GM10248 (cell line): ENCODE measurements at regions not wholly inside any gene's neighbourhood (a gene's known extent, or its start where the extent isn't known, plus 50 kb on each side); places are given as distances from the start of the nearest gene placed in this dataset.
A peak's percentile ranks its signal among the peaks of the same experiment; 100 is the strongest.

ENCODE experiments used
- CTCF ChIA-PET: fragments of 300-600 bp; sonication (Branson Sonifier 250); formaldehyde crosslinking; extraction: SDS; loops from one replicate; lab custom pipeline; 2021; ENCODE audit warnings: antibody characterized with exemption; lab: Yijun Ruan, JAX
- POLR2A ChIA-PET: fragments of 350-650 bp; sonication (Branson Sonifier 250); formaldehyde crosslinking; extraction: SDS; loops from one replicate; lab custom pipeline; 2020; ENCODE audit warnings: antibody characterized with exemption; lab: Yijun Ruan, JAX
- DNase-seq: peaks from one replicate; pipeline ENCODE4 v3.0.0; 2012; ENCODE audit errors: extremely low spot score
- TF ChIP-seq, protein P1 (sequence below): IDR thresholded peaks from 2 replicates; pipeline ENCODE4 v1.5.1; 2012; ENCODE audit warnings: mild to moderate bottlenecking, low read depth; ENCODE audit errors: extremely low read depth, missing control alignments, control extremely low read depth

DNA sequence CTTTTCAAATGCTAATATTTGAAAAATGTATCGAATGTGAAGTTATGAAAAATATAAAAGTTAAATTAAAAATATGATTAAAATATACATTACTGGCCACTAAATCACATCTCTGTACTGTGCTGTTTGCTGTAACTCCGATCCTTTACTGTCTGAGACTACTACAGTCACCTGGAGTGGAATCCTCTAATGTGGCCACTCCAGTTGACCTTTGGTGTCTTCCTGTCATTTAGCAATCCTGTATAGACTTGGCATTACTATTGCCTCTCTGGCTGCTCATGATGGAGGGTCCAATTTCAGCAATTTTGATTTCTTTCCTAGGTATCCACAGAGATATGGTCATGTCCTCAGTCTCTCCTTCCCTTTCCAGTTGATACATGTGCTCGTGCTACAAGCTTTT, 560.0 kb downstream of the CCDC85A start:
- CTCF ChIA-PET, result no interaction called here
- TF ChIP-seq, protein P1, sequence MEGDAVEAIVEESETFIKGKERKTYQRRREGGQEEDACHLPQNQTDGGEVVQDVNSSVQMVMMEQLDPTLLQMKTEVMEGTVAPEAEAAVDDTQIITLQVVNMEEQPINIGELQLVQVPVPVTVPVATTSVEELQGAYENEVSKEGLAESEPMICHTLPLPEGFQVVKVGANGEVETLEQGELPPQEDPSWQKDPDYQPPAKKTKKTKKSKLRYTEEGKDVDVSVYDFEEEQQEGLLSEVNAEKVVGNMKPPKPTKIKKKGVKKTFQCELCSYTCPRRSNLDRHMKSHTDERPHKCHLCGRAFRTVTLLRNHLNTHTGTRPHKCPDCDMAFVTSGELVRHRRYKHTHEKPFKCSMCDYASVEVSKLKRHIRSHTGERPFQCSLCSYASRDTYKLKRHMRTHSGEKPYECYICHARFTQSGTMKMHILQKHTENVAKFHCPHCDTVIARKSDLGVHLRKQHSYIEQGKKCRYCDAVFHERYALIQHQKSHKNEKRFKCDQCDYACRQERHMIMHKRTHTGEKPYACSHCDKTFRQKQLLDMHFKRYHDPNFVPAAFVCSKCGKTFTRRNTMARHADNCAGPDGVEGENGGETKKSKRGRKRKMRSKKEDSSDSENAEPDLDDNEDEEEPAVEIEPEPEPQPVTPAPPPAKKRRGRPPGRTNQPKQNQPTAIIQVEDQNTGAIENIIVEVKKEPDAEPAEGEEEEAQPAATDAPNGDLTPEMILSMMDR, result no peak
- no peak for DNase-seq
- POLR2A ChIA-PET, result no interaction called here

DNA sequence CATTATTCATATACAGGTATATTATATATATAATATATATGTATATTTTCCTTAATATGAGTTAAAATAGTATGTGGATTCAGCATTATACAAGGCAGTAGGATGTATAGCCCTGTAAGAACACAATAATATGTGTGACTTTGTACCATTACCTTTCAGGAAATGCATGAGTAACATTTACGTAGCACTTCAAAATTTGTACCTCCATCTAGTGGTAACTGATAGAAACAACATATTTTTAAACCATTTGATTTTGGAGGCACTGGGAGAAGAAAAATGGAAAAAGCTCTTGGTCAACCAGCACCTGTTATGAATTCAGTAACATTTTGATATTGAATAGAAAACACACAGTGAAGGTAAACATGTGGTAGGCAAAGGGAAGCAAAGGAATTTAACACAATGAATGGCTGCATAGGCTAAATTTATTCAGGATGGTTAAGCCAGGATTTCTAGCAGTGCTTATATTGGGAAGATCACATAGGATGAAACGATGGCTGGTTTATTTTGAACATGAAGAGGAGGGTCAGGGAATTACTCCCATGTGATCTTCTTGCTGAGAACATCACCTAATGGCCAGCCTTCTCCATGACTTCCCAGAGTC, 565.5 kb downstream of the CCDC85A start:
- TF ChIP-seq, protein P1, result peak; percentile 44
- POLR2A ChIA-PET, result no interaction called here
- peak; percentile 4 for DNase-seq
- CTCF ChIA-PET, result interaction anchor here (1.2 to 4.3 kb wide), 4 partner anchors 9 to 565 kb away, joined by 3 to 30 read pairs (median 6); partner anchors contain the start of gene CCDC85A

DNA sequence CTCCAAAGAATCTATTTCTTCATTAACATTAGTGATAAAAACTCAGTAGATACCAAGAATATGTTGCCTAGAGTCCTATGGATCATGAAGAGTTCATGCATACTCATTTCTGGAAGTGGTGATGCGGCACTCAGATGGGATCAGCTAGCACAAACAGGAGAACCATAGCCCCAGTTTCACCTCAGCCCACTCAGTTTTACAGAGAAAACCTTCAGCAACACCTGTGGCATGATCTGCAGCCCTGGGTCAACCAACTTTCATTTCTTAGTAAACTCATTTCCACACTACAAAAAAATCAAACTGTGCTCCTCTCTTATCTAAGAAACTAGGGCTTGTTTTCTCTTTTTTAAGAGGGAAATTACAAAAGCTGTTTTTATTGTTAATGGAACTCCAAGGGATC, 569.4 kb downstream of the CCDC85A start:
- CTCF ChIA-PET, result interaction anchor here (0.8 to 1.9 kb wide), 2 partner anchors 44 to 570 kb away, joined by 3 to 6 read pairs; partner anchors contain the start of gene CCDC85A
- POLR2A ChIA-PET, result no interaction called here
- TF ChIP-seq, protein P1, result no peak
- no peak for DNase-seq

DNA sequence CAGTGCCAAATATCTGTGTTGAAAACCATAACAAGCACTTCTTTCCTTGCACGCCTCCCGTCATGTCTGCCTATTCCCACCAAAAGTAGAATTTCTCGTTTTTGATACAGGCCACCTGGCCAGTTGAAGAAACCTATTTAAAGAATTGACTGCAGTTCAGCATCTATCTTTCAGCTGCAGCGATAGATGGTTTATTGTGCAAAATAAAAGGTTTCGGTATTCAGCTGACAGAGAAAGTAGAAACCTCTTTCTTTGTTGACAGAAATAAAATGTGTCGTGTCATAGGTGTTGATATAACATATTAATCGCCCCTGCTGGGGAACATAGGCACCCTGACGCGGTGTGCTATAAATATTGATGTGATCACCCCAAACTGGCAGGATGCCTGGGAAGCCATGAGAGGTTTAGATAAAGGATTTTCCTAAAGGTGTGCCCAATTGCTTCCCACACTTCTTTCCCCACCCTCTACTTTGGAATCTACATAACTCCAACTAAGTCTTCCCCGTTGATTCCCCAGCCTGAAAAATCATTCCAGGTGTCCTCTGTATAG, 570.4 kb downstream of the CCDC85A start:
- ChIA-PET CTCF (interaction anchor here (1.9 kb wide), 1 partner anchor 570 kb away, joined by 6 read pairs; the partner anchor contains the start of gene CCDC85A), POLR2A (no interaction called here)
- TF ChIP-seq, protein P1, result no peak
- DNase-seq, result no peak

DNA sequence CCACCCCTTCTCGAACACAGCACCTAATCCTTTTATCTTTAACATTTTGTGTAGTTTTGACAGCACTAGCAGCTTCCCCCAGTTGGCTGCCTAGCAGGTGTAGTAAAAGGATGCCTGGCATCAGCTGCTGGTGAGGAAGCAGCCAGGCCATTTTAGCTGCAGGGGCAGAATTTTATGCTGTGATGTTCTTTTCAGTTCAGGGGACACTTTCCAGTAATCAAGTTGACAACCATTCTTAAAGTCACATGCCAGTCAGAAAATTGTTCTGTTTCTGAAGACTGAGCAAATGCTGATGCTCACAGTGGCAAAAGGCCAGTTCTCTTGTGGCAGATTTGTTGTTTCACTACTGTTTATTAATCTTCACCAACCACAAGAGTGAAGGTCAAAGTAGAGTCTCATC, 570.8 kb downstream of the CCDC85A start:
- DNase-seq, result no peak
- POLR2A ChIA-PET, result no interaction called here
- CTCF ChIA-PET, result no interaction called here
- TF ChIP-seq, protein P1, result no peak

DNA sequence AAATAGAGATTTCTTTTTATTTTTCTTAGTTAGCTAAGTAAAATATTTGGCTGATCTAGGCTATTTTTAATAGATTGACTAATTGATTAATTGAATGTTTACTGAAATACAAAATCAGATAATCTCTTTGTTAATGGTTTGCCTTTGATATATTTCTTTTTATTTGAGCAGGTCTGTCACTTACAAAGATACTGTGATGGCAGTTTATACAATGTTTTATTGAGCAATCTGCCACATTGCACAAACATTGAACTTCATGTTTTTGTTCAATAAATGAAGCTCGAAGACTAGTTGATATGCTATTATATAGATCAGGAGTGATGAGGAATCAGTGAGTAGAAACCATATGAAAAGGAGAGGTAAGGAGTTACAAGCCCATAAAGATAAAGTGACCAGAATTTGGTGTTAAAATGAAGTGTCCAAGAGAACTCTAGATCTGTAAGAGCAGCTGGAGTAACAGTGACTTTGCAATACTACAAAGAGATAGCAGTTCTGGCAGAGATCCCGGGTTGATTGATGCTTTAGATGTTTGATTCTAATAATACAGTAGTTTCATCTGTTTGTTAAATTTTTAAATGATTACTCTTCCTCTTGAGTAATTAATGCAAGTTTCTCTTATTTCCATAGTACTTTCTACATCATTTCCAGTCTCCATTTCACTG, 574.2 kb downstream of the CCDC85A start:
- TF ChIP-seq, protein P1, result no peak
- CTCF ChIA-PET, result interaction anchor here (1.0 kb wide), 1 partner anchor 25 kb away, joined by 3 read pairs; no protein-coding TSS in a partner anchor
- POLR2A ChIA-PET, result no interaction called here
- no peak for DNase-seq
